ENCODE measurements at regions not wholly inside any gene's neighbourhood (a gene's known extent, or its start where the extent isn't known, plus 50 kb on each side); places are given as distances from the start of the nearest gene placed in this dataset.
A peak's percentile ranks its signal among the peaks of the same experiment; 100 is the strongest.

DNA sequence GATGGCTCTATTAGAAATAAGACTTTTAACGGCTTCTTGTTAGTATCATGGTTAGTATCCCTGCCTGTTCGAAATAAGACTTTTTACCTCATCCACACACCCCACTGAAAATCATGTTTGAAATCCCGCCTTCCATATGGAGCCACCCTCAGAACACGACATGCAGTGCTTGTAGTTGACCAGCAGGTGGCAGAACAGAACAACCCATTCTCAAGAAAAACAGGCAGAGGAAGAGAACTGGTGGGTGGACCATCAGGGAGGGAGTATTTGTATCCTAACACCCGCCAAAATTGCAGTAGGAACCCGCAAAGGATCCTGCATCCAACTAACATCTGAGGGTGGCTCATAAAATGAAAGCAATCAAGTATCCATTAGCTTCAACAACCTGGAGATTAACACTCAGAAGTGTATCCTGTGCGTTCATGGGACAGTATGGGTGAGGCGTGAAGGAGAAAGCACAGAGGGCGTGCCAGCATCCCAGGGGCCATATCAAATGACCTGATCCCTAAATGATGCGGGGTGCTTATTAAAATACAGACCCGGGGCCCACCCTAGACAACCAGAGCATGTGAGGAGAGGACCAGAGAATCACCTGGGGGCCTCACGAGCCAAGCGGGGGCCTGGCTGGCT lies 89.6 kb upstream of the NHSL1 start:
- TF ChIP-seq, protein P1, sequence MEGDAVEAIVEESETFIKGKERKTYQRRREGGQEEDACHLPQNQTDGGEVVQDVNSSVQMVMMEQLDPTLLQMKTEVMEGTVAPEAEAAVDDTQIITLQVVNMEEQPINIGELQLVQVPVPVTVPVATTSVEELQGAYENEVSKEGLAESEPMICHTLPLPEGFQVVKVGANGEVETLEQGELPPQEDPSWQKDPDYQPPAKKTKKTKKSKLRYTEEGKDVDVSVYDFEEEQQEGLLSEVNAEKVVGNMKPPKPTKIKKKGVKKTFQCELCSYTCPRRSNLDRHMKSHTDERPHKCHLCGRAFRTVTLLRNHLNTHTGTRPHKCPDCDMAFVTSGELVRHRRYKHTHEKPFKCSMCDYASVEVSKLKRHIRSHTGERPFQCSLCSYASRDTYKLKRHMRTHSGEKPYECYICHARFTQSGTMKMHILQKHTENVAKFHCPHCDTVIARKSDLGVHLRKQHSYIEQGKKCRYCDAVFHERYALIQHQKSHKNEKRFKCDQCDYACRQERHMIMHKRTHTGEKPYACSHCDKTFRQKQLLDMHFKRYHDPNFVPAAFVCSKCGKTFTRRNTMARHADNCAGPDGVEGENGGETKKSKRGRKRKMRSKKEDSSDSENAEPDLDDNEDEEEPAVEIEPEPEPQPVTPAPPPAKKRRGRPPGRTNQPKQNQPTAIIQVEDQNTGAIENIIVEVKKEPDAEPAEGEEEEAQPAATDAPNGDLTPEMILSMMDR (conservative IDR thresholded peaks at IDR 0.05 in 1 of 2, IDR thresholded peaks at IDR 0.05 in 1 of 2; ENCODE audit: extremely low read depth in 1 of 2, insufficient read depth in 1 of 2, low read depth in 1 of 2, low read length in 2 of 2): peak; percentile 93 to 94
- no peak for TF ChIP-seq EZH2 (IDR thresholded peaks at IDR 0.05; ENCODE audit: borderline replicate concordance, low read length)

Data from mammary epithelial cell (primary cell).